Cerebellar cortex (tissue), 1 donor: ENCODE measurements at regions not wholly inside any gene's neighbourhood (a gene's known extent, or its start where the extent isn't known, plus 50 kb on each side); places are given as distances from the start of the nearest gene placed in this dataset.
"Not testable (repeated sequence)": the region's sequence is repeated elsewhere in the genome, so short reads cannot be mapped to it uniquely, and the experiment has no call there.

Source experiments
- DNase-seq: peaks from one replicate; pipeline ENCODE4 v3.0.0-alpha.2; 2015; ENCODE audit warnings: low spot score

DNA sequence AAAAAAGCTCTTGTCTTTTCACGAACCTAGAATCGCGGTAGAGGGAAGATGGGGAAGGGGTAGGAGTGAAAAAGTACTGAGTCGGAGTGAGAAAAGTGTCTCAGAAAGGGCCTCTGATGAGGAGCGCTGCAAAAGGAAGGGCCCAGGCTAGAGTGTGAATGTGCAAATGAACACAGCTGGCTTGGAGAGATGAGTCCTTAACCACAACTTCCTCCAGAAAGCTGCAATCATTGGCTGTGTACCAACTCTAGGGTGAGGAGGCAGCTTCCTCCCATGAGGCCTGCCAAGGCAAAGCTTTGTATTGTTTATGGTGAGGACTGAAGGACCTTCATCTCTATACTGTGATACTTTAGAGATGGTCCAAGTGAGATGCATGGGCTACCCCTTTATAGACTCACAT is 566.9 kb upstream of the ANO5 start:
- DNase-seq = no peak

DNA sequence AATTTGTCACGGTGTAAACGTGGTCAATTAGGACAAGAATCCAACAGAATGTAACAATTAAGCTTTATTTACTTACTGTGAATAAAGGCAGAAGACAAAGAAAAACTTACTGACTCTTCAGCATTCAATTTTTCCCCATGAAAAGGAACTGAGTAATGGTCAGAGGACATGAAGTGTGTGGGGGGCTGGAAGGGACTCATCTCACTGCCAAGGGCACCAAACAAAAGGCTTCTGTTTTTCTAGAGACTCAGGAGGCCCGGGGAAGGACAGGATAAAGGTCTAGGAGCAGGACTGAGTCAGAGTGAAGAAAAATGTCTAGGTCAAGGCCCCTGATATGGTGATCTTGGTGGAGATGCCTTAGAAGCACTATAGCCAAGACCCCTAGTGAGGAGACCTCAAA is 564.2 kb upstream of the ANO5 start:
- no peak for DNase-seq

DNA sequence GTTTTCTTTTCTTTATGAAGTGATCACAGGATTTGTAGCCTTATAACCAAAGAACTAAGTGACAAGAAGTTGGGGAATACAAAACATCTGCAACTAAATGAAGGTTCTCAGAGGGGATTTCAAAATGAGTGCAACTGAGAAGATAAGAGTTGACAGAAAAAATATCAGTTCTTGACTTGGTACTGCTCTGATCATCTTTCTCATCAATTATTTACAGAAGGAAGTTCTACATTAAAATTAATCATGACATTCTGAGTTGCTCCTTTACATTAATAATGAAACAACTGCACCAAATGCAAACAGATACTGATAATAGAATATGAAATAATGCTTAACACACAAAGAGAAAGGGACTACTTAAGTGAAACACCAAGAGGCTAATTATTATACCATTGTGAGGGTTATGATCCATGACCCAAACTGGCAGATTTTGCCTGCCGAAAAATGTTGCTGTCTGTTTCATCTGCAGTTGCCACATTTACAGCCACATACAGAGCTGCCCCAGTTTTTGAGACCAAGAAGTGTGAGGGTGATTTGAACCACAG is 561.9 kb upstream of the ANO5 start:
- DNase-seq = no peak

DNA sequence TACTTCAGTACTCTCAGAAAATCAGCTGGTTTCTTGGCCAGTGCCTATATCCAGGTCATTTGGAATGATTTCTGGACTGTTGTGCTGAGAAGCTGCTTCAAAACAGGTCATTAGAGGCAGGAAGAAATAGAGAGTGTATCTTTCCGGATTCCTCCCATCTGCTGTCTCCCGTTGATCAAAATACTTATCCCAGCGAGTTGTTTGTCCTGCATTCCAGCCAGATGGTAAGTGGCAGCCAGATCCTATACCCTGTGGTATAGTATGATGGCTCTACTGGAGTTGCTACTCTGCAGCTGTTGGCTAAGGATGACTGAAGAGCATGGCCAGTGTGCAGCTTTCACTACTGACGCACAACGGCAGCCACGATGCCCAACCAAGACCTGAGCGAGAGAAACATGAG is 560.9 kb upstream of the ANO5 start:
- DNase-seq = peak; percentile 8

DNA sequence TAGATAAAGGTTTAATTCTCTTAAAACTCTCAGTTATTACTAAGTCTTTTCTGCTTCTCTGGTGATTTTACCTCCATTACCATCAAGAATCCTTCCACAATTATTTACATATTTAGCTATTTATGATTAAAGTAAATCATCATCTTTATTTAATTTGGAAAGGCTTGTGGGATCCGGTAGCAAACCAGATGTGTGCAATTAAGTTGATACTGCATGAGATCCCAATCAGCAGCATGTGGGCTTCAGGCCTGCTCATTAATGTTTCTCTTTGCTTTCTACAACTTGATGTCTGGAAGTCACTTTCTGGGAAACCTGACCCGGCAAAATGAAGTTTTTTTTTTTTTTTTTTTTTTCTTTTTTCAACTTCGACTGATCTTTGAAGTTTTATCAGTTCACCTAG is 558.4 kb upstream of the ANO5 start:
- no peak for DNase-seq

DNA sequence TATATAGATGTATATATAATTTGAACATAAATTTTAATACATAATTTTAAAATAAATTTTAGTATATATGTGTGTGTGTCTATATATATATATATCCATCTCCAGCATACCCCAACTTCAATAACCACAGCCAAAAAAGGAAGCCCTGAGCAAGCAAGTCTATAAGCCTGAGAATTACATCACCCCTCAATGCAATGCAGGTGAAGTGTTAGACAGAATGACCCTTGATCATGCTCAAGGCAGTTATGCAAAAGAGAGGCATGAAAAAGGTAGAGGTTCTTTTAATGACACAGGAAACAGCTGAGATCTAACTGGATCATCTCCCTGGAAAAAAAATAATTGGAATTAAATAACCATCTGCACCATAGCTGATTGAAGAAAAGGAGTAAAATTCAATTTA is 557.9 kb upstream of the ANO5 start:
- no peak for DNase-seq

DNA sequence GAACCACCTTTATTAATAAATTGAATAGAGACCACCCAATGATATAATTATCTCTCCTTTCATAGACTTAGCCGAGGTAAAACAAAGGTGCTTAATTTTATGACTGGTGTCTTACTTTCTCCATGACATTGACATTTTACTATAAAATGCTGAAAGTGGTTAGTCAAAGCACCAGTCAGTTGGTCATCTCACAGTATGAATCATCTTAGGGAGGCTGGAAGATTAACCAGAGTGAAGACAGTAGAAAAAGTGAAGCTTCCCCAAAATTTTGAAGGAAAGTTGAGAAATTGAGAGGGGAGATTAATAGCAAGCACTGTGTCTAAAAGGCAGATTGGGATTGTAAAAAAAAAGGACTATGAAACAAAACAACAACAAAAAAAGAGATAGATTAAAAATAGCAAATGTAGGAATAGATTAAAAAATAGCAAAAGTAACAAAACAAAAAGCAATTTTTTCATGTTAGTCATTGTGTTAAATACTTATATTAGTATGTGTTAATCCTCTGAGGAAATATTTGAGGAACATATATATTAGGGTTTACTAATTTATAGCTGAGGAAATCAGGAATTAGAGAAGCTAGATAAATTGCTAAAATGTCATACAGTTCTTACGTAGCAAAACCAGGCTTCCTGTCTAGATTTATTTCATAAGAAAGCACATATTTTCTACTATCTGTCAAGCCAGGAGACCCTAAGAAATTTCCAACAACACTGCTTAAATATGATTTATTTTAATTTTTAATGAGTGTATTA is 557.3 kb upstream of the ANO5 start:
- no peak for DNase-seq

DNA sequence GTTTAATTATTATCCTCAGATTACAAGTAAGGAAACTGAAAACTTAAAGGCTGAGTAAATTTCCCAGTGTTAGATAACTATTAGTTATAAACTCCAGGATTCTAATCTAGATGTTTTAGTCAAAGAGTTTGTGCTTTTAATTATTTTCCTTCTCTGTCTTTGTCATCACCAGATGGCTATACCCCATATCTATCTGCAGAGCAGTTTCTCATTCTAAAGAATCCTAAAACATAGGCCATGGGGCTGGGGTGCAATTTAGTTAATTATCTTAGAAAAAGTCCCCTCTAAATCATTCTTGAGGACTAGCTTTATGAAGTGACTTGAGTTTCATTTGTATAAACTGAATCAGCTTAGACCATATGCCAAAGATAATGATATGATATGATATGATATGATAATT is 556.3 kb upstream of the ANO5 start:
- DNase-seq = no peak

DNA sequence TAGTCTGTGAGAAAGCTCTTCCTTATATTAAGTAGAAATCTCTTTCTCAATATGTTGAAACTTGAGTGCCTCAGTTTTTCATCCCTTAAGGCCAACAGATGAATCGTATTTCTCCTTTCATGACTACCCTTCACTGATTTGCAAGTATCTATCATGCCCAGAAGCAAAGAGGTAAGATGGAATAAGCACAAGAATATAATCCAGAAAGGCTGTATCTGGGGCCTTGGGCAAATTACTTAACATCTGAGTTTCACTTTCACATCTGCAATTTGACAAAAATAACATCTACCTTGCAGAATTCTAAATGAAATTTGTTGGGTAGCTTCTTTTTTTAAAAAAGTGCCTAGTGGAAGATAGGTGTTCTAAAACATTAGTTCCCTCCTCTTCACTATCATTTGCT is 552.4 kb upstream of the ANO5 start:
- DNase-seq = no peak

DNA sequence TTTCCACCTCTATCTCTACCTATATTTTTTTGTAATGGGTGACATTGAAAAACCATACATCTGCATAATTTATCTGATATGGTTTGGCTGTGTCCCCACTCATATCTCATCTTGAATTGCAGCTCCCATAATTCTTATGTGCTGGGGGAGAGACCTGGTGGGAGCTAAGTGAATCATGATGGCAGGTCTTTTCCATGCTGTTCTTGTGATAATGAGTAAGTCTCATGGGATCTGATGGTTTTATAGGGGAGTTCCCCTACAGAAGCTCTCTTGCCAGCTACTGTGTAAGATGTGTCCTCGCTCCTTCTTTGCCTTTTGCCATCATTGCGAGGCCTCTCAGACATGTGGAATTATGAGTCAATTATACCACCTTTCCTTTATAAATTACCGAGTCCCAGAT is 551.0 kb upstream of the ANO5 start:
- DNase-seq = no peak

DNA sequence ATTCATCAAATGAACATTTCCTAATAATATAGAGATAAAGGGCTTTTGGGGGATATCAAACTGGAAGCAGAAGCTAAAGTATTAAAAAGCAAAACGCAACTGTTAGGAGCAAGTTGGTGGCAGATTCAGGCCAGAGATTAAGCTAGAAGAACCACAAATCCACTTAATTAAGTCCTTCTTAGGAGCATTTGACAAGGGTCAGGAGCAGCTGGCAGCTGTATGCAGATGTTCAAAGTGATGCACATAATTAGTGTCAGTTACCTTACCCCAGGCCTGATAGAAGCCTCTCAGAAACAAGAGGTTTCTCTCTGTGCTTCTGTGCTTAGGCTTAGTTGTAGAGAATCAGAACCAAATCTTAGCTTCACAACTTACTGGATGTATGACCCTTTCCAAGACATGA is 546.5 kb upstream of the ANO5 start:
- DNase-seq = no peak

DNA sequence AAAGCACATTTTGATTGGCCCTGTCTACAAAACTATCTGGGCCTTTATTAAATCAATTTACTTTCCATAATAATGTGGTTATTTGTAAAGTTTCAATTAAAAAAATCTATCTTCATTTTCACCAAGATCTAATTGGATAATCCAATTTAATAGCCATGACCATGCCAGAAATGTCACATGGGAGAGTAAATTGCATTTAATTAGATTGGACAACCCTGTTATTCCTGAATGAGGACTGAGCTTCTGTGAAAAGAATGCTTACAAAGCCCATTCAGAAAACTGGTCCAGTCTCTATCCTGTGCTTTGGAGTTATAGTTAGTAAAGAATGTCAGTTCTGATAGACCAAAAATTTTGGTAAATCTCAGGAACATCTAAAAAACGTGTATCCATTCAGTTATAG is 541.9 kb upstream of the ANO5 start:
- DNase-seq = no peak

DNA sequence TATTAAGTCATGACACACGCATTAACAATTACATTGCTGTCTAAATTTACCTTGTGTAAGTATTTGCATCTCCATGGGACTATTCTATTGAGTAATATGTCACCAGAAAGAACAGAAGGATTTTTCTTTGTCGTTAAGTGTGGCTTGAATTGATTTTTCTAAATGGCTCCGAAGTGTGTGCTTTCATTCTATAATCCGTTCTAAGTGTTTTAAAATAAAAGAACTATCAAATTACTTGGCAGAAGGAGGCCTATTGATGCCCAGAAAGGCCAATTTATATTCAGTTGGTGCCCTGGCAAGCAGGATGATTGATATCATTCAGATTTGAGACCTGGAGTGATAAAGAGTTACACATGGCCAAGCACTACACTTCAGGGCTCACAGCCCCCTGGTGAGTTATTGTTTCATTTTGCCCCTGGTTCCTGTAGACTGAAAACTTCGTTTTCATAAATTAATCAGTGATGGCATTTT is 538.9 kb upstream of the ANO5 start:
- DNase-seq = no peak

DNA sequence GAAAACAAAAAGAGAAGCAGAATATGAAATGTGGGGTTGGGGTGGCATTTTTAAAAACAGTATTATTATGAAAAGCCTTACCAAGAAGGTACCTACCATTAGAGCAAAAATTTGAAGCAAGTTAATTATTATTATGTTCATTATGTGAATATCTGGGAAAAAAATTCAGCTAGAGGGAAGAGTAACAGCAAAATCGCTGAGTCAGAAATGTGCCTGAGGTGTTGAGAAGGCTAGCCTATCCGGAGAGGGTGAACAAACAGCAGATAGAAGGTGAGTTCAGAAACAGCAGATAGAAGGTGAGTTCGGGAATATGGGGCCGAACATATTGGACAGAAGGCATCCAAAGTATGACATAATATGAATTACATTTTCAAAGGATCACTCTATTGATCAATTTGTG is 536.8 kb upstream of the ANO5 start:
- no peak for DNase-seq

DNA sequence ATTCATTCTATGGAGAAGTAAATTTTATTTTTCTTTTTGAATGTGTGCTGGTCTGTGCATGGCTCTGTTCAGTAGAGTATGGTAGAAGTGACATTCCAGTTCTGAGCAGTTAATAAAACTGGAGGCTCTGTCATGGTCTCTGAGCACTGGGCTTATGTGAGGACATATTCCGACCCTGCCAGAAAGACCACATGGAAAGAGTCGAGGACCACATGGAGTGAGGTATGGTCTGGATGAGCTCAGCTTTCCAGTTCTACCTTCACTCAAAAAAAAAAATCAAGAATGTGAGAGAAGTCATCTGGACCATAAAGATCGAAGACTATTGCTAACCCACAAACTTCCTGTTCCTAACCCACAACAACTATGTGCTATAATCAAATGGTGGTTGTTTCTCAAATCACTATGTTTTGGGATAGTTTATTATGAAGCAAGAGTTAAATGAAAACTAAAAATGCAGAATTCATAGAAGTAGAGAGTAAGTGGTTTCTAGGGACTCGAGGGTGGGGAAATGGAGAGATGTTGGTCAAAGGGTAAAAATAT is 534.2 kb upstream of the ANO5 start:
- DNase-seq = no peak

DNA sequence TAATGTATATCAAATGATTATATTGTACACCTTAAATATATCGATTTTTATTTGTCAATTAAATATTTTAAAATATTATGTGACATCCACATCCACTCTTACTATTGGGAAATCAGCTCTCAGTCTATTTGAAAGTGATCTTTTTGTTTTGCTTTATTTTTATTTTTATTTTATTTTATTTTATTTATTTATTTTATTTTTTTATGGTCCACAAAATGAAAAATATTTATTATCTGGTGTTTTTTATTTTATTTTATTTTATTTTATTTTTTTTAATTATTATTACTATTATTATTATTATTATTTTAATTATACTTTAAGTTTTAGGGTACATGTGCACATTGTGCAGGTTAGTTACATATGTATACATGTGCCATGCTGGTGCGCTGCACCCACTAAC is 533.5 kb upstream of the ANO5 start:
- DNase-seq = not testable (repeated sequence)

DNA sequence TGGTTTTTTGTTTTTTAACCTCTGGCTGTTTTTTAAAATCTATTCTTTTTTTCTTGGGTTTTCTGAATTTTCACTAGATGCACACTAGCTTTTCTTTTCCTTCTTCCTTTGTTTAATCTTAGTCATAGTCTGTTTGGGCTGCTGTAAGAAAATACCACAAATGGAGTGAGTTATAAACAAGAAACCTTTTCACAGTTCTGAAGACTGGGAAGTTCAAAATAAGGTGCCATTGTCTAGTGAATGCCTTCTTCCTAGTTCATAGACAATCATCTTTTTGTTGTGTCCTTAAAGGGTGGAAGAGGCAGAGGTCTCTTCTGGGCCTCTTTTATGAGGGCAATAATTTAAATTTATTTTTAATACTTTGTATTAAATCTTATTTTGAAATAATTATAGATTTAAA is 532.9 kb upstream of the ANO5 start:
- no peak for DNase-seq

DNA sequence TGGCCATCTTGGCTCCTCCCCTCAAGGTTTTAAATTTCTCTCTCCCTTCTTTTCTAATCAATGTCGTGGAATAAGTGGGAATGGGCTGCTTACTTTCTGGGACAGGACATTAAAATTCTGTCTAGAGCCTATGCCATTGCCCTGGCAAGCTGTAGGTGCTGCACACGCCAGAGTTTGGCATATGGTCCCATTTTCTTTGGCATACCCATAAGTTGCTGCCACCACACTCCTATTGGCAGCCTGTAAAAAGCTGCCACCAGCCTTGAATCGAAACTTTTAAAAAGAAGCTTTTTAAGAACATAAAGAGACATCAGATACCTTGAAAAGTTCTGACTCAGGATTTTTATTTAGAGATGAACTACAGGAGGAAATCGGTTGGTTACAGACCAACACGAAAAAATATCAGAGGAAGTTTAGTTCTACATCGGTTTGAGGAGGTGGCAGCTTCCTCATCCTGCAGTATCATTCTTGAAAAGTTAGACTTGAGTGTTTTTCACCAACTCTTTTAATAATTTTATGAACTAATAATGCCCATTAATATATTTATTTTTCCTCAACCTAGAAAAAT is 517.8 kb upstream of the ANO5 start:
- no peak for DNase-seq

DNA sequence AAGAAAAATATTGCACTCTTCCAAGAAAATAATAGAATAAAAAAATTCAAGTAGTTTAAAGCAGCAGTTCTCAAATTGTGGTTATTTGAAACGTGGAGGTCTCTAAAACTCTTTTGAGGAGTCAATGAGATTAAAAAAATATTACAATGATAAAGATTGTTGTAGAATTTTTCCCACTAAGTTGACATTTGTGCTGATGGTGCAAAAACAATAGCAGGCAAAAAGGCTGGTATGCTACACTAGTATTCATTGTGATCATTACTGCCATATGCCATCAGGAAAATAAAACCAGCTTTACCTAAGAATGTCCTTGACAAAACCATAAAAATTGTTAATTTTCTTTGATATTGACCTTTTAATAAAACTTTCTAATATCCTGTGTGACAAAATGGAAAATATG is 505.2 kb upstream of the ANO5 start:
- no peak for DNase-seq

DNA sequence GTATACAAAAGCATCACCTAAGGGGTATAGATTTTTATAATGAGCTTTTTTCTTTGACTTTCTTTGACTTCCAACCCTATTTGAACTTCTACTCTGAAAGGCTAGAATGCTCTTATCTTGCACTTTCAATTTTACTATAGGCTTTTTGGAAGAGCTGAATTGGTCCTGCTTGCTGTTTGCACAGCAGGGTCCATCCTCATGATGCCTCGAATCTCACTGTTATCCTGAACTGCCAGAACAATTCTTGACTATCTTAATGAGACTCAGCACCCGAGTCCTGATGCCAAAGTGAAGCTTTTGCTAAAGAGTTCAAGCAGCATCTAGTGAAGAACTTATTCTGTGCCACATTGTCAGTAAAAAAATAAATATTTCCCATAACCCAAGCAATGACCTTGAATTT is 488.3 kb upstream of the ANO5 start:
- DNase-seq = no peak

DNA sequence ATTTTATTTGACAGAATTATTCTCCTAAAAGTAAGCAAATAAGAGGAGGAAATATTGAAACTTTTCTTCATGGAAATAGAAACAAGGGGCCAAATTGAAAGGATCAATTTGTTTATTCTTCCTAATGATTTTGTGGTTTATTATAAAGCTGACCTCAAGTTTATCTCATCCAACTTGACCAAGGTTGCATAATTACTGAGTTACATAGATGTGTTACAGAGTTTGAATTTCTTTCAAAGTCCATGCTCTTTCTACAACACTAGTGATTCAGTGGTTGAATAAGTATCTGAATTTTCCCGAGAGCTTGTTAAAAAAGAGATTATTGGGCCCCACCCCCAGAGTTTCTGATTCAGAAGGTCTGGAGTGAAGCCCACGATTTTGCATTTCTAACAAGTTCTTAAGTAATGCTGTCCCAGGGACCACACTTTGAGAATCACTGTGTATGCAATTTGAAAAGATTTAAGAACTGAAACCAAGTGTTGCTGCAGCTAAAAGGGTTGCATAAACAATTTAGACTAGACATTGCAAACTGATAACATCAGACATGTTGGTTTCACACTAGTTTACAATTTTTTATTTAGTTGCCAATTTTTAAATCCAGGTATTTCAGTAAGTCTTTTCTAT is 485.7 kb upstream of the ANO5 start:
- no peak for DNase-seq

DNA sequence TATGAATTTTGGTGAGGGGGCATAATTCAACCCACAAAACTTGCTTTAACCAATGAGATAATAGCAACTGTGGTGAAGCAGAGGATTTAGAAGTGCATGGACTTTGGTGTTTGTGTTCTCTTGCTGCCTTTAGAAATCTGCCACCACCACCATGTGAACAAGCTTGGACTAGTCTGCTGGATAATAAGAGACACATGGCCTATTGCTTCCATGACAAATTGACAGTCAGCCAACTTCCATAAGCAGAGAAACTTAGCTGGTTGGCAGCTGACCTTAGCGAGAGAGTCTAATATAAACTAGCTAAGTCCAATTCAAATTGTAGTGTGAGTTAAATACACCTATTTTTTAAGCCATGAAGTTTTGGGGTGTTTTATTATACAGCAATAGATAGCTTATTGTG is 482.1 kb upstream of the ANO5 start:
- DNase-seq = no peak

DNA sequence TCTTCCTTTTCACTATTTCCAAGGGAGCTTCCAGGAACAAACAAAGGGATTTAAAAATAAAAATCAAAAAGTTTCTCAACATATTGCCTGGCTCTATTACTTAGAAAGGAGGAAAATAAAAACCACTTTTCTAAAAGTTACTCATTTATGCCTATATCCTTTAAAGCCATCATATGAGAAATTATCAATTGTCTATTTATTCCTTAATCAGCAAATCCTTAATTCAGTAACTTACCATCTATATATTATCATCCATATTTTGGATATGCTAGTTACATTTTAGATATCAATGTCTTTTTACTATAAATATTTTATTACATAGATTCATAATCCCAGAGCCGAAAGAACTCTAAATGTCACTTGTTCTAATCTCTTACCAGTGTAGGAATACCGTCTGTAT is 481.5 kb upstream of the ANO5 start:
- no peak for DNase-seq
